Body of pancreas (tissue), 4 donors: ENCODE measurements at regions not wholly inside any gene's neighbourhood (a gene's known extent, or its start where the extent isn't known, plus 50 kb on each side); places are given as distances from the start of the nearest gene placed in this dataset.

Experiments used
- POLR2A ChIP-seq, 3 donors: fragments of 450-650 bp; IDR thresholded peaks; one replicate each; pipeline ENCODE4 v1.6.1; 2016; ENCODE audit warnings: antibody characterized with exemption in 3 of 3, mild to moderate bottlenecking in 2 of 3
- TF ChIP-seq, protein P1 (sequence below), 7 experiments: fragments of 450-650 bp in 4 of 7; fragments of 200-600 bp in 3 of 7; sonication (generic) in 3 of 7; IDR thresholded peaks; one replicate each; pipeline ENCODE4 v1.5.1; 2016 to 2019; ENCODE audit warnings: antibody characterized with exemption in 7 of 7

DNA sequence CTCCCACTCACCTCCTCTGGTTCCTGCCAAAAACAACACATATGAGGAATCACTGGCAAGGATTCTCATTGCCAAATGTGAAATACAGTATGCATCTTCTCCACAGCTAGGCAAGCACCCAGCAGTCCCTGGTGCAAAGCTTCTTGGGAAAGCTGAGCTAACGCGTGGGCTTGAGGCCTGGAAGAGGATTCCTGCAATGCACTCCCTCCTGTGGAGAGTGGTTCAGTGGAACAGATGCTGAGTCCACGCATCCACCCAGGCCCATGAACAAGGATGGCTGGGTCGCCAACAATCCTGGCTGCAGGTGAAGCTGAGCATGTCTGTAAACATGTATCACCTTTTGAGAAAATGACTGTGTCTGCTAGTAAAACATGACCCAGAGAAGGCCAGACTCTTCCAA is 113.2 kb upstream of the CHST15 start:
- TF ChIP-seq, protein P1, sequence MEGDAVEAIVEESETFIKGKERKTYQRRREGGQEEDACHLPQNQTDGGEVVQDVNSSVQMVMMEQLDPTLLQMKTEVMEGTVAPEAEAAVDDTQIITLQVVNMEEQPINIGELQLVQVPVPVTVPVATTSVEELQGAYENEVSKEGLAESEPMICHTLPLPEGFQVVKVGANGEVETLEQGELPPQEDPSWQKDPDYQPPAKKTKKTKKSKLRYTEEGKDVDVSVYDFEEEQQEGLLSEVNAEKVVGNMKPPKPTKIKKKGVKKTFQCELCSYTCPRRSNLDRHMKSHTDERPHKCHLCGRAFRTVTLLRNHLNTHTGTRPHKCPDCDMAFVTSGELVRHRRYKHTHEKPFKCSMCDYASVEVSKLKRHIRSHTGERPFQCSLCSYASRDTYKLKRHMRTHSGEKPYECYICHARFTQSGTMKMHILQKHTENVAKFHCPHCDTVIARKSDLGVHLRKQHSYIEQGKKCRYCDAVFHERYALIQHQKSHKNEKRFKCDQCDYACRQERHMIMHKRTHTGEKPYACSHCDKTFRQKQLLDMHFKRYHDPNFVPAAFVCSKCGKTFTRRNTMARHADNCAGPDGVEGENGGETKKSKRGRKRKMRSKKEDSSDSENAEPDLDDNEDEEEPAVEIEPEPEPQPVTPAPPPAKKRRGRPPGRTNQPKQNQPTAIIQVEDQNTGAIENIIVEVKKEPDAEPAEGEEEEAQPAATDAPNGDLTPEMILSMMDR (IDR thresholded peaks at IDR 0.05): no peak
- no peak for TF ChIP-seq POLR2A (IDR thresholded peaks at IDR 0.05)
